ENCODE measurements at regions not wholly inside any gene's neighbourhood (a gene's known extent, or its start where the extent isn't known, plus 50 kb on each side); places are given as distances from the start of the nearest gene placed in this dataset.

DNA sequence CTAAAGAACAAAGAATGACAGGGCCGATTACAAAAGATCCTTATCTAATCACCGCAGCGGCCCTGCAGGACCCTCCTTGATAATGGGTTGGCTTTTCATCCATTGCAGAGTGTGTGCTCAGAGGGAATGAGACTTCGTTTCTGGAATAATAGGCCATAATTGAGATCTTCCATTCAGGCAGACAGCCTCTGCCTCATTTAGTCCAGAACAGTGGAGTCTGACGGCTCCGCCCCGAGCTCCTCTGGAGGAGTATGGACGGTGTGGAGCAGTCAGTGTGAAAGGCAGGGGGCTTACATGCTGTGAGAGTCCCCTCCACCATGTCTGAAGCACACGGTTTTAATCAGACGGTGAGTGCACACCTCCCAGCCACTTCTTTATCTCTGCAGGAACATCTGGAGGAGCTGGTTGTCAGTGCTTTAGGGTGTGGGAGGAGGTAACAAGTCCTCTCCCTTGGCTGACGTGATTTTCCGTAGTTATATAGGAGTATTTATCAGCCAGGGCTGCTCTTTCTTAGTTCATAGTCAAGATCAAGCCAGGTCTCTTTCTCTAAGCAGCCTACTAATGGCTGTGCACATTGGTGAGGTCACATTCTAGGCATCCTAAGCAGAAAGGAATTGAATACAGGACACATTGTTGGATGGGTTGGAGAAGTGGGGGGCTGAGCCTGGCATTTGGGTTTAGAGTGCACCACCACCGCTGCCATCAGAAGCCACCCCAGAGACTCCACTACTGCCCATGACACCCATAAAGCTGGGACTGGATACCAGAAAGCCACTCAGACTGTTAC, 1477.9 kb downstream of the TBC1D22A start:
- in situ Hi-C loops (cut with HindIII; ENCODE audit: low pct_unique_long_range_greater_than_20kb, low sequenced_read_pairs) = no loop called here
- no peak for TF ChIP-seq JUND (IDR thresholded peaks at IDR 0.05; ENCODE audit: low read depth)
- no peak for DNase-seq (ENCODE audit: low read depth in 1 of 2, low spot score in 1 of 2)

DNA sequence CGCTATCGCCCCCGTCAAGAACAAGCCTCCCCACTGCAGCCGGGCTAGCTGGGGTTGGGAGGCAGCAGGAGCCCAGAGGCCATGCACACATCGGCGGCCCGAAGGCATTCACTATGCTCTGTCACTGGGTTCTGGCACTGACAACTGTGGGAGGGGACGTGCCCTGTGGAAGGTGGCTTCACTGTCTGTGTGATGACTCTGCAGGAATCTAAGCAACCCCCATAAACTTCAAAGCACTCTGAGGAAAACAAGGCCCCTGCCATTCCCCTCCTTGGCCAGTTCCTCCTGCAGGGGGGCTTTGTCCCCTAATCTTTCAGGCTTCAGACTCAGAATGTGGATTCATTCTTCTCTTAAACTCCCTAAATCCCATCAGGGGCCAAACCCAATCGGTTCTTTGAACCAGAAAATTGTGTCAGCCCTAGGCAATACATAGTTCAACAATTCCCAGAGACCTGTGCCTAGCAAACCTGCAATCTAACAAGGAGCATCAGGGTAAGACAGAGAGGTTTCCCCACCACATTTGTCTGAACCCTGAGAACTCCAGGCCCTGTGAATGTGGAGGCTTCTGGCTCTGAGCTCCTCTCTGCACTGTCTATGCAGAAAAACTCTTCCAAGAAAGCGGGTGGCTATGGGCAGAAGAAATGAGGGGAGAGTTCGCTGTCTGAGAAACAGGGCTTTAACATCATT, 1477.2 kb downstream of the TBC1D22A start:
- in situ Hi-C loops (cut with HindIII; ENCODE audit: low pct_unique_long_range_greater_than_20kb, low sequenced_read_pairs) = no loop called here
- TF ChIP-seq JUND (IDR thresholded peaks at IDR 0.05; ENCODE audit: low read depth) = no peak
- DNase-seq (ENCODE audit: low read depth in 1 of 2, low spot score in 1 of 2) = no peak

DNA sequence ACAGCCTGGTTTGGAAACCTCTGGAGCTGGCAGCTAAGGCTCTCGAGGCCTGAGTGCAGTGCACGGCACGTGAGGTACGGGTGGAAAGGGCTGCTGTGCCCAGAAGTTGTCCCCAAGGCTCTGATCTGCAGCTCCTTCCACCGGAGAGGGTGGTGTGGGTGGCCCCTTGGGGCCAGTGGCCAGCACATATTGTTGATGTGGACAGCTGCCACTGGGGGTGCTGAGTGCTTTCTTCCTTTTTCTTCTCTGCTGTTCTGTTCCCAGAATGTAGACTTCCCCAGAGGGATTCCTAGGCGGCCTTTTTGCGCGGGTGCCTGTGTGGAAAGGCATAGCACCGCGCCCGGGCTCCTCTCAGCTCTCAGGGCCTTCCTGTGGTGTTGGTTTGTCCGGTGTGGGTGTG, 1476.5 kb downstream of the TBC1D22A start:
- no peak for DNase-seq (ENCODE audit: low read depth in 1 of 2, low spot score in 1 of 2)
- no peak for TF ChIP-seq JUND (IDR thresholded peaks at IDR 0.05; ENCODE audit: low read depth)
- in situ Hi-C loops (cut with HindIII; ENCODE audit: low pct_unique_long_range_greater_than_20kb, low sequenced_read_pairs) = no loop called here

DNA sequence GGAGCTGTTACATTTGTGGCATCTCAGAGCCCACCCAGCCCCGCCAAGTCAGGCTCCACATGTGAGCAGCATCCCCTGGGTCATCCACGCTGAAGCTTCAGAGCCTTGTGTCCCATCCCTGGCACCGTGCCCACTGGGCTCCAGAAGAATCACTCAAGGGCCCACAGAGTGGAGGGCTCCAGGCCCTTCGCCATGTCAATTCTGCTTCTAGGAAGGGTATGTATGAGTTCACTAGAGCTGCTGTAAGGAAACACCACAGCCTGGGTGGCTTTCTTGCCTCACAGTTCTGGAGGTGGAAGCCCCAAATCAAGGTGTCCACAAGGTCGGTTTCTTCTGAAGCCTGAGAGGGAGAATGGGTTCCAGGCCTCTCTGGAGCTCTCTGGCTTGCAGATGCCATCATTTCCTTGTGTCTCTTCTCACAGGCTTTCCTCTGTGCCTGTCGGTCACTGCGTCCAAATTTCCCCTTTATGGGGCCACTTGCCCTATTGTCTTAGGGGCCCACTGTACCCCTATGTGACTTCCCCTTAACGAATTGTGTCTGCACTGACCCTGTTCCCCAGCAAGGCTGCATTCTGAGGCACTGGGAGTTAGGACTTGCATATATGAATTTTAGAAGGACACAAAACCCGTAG, 1476.0 kb downstream of the TBC1D22A start:
- in situ Hi-C loops (cut with HindIII; ENCODE audit: low pct_unique_long_range_greater_than_20kb, low sequenced_read_pairs) = no loop called here
- no peak for TF ChIP-seq JUND (IDR thresholded peaks at IDR 0.05; ENCODE audit: low read depth)

DNA sequence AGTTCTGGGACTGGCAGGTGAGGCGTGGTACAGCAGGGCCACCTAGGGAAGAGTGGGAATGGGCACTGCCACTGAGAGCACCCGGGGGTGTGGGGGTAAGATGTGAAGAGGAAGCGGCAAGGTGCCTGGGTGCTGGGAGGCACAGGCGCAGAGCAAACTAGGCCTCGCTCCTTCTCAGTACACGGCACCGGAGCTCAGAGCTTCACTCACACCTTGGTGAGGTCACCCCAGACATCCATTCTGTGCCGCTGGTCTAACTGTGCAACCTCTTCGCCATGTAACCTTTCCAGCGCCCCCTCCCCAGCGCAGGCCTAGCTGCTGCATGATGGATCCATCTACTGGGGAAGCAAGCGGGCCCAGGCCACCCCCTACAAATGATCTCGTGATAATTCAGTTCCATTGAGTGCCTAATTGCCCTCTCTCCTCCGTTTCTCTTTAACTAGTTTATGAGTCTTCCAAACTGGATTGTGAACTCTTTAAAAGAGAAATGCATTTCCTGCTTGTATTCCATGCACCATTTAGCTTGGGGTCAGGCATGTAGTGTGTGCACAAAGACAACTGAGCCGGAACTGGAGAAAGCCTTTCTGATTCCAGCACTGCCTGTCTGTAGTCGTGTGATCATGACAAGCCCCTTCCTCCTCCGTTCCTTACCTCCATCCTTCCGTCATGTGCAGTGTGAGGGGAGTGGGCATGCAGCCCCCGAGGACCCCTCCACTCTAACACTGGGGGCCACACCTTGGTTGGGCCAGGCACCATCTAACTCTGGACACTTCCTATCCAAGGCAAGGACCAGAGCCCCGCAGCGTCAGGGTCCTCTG, 1475.2 kb downstream of the TBC1D22A start:
- no peak for DNase-seq (ENCODE audit: low read depth in 1 of 2, low spot score in 1 of 2)
- TF ChIP-seq JUND (IDR thresholded peaks at IDR 0.05; ENCODE audit: low read depth) = no peak
- in situ Hi-C loops (cut with HindIII; ENCODE audit: low pct_unique_long_range_greater_than_20kb, low sequenced_read_pairs) = no loop called here

More for the DNA sequence above, 1476.0 kb downstream of the TBC1D22A start:
- DNase-seq (ENCODE audit: low read depth in 1 of 2, low spot score in 1 of 2) = no peak

DNA sequence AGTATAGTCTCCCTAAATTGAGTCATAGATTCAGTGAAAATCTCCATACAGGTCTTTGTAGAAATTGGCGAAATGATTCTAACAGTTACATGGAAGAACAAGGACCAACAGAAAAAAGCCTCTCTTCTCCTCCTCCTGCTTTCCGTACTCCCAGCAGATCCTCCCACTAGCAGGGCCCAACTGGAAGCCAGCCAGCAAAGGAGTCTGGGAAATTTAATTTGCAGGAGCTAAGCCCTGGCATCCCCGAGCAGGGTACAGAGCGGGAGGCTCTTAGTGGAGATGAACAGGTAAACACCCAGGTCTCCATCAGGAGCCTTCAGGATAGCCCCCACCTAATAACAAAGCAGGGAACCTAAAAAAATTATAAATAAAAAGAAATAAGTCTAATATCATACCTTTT, 1473.8 kb downstream of the TBC1D22A start:
- no peak for DNase-seq (ENCODE audit: low read depth in 1 of 2, low spot score in 1 of 2)
- no peak for TF ChIP-seq JUND (IDR thresholded peaks at IDR 0.05; ENCODE audit: low read depth)
- in situ Hi-C loops (cut with HindIII; ENCODE audit: low pct_unique_long_range_greater_than_20kb, low sequenced_read_pairs) = no loop called here

DNA sequence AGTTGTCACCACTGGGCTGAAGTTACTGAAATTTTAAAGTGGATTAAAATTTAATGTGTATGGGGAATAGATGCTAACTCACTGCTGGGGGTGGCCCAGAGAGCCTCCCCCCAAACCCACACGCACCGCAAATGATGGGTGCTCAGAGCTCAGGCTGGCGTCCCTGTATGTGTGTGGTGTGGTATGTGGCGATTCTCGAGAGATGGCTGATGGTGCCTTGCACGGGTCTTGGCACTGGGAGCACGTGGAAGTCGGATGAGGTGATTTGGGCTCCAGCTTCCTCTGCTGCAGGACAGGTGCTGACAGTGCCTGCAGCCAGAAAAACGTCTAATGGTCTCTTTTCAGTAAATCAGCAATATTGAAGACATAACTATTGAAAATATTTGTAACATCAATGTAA, 1473.3 kb downstream of the TBC1D22A start:
- TF ChIP-seq JUND (IDR thresholded peaks at IDR 0.05; ENCODE audit: low read depth) = no peak
- in situ Hi-C loops (cut with HindIII; ENCODE audit: low pct_unique_long_range_greater_than_20kb, low sequenced_read_pairs) = no loop called here
- no peak for DNase-seq (ENCODE audit: low read depth in 1 of 2, low spot score in 1 of 2)

DNA sequence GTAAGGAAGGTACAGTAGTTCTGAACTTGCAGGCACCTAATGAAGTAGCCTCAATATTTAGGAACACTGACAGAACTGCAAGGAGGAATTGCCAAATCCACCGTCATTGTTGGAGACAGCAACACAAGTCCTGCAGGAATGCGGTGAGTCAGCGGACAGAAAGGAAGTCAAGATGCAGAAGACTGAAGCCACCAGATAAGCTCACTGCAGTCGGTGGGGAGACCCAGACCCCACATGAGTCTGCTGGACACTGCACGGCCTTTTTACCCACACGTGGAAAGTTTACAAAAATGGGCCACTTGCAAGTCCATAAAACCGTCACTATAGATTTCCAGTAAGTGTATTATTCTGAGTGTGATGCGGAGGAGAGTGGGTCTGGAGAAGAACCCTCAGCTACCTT, 1471.6 kb downstream of the TBC1D22A start:
- in situ Hi-C loops (cut with HindIII; ENCODE audit: low pct_unique_long_range_greater_than_20kb, low sequenced_read_pairs) = no loop called here
- DNase-seq (ENCODE audit: low read depth in 1 of 2, low spot score in 1 of 2) = no peak
- no peak for TF ChIP-seq JUND (IDR thresholded peaks at IDR 0.05; ENCODE audit: low read depth)

DNA sequence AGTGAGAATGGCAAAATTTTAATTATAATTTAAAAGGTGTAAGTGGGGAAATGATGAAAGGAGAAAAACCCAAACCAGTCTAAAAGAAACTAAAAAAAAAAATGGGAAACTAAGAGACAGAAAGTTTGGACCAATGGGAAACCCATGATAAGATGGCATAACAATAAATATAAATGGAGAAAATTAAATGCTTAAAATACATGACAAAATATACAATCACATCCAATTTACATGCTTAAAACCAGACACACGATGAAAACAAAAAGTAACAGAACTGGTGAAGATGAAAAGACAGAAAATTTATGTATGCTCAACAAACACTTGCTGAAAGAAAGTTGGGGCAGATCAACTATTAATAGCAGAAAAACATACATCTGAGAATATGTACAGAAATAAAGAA, 1471.1 kb downstream of the TBC1D22A start:
- no peak for TF ChIP-seq JUND (IDR thresholded peaks at IDR 0.05; ENCODE audit: low read depth)
- in situ Hi-C loops (cut with HindIII; ENCODE audit: low pct_unique_long_range_greater_than_20kb, low sequenced_read_pairs) = no loop called here
- DNase-seq (ENCODE audit: low read depth in 1 of 2, low spot score in 1 of 2) = no peak

DNA sequence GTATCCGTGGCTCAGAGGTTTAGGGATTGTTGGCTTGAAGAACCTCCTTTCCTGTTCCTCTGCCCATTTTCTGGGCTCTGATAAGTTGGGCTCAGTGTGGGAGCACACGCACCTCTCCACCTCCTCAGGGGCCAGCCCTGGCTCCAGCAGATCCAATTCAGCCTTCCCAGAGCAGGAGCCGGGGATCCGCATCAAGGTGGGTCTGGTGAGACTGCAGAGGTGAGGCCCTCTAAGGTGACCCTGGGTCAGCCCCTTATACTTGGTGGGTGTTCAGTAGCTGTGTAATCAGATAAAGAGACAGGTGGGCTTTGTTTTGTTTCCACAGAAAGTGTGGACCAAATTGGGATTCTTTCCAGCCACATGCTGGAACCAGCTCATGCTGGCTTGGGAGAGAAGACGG, 1466.0 kb downstream of the TBC1D22A start:
- DNase-seq (ENCODE audit: low read depth in 1 of 2, low spot score in 1 of 2) = no peak
- in situ Hi-C loops (cut with HindIII; ENCODE audit: low pct_unique_long_range_greater_than_20kb, low sequenced_read_pairs) = no loop called here
- no peak for TF ChIP-seq JUND (IDR thresholded peaks at IDR 0.05; ENCODE audit: low read depth)

DNA sequence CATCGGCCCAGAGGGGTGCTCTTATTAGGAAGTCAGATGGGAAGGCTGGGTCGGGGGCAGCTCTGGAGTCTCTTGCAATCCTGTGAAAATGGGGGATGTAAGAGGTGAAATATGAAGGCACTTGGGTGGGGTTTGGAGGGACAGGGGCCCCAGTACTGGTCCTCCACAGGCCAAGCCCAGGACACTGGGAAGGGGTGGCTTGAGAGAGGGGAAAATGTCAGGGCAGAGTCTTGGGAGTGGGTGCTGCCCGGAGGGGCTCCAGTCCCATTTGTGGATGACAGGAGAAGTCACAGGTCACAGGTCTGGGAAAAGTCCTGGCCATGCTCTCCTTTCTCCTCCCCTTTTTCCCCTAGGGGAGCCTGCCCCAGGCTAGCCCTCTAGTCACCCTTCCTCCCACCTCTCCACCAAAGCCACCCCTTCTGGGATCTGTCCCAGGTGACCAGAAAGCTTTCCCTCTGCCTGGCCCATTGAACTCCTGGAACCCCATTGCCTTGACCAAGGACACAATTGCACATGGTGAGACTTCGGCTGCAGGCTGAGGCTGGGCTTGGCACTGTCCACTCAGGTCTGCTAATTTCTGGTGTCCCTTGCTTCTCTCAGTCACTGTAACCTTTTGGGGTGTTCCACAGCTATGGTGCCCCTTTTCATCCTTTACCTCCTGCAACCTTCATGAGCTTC, 1465.0 kb downstream of the TBC1D22A start:
- in situ Hi-C loops (cut with HindIII; ENCODE audit: low pct_unique_long_range_greater_than_20kb, low sequenced_read_pairs) = no loop called here
- no peak for TF ChIP-seq JUND (IDR thresholded peaks at IDR 0.05; ENCODE audit: low read depth)
- no peak for DNase-seq (ENCODE audit: low read depth in 1 of 2, low spot score in 1 of 2)
